Fibroblast of lung (primary cell): ENCODE measurements at regions not wholly inside any gene's neighbourhood (a gene's known extent, or its start where the extent isn't known, plus 50 kb on each side); places are given as distances from the start of the nearest gene placed in this dataset.

Source experiments
- DNase-seq, 2 donors: peaks; one replicate each; pipeline versions ENCODE4 v3.0.0 to v3.0.0-alpha.2; 2010; ENCODE audit warnings: low read depth in 2 of 2
- H2AFZ ChIP-seq: 2 replicates; pipeline ENCODE4 v1.5.1; 2012; ENCODE audit warnings: low read length, control low read depth, inconsistent platforms
- H3K27ac ChIP-seq: 2 replicates; pipeline ENCODE4 v1.5.1; 2011; ENCODE audit warnings: low read length, control low read depth; ENCODE audit not compliant: insufficient read depth
- H3K27me3 ChIP-seq: 2 replicates; pipeline ENCODE4 v1.5.1; 2011; ENCODE audit warnings: mild to moderate bottlenecking, low read length; ENCODE audit not compliant: control insufficient read depth, insufficient read depth
- H3K36me3 ChIP-seq: 2 replicates; pipeline ENCODE4 v1.5.1; 2011; ENCODE audit warnings: low read length; ENCODE audit not compliant: control insufficient read depth, insufficient read depth
- H3K4me1 ChIP-seq: 2 replicates; pipeline ENCODE4 v1.5.1; 2011; ENCODE audit warnings: low read length; ENCODE audit not compliant: control insufficient read depth, insufficient read depth; ENCODE audit errors: extremely low read depth
- H3K4me2 ChIP-seq: 2 replicates; pipeline ENCODE4 v1.5.1; 2011; ENCODE audit warnings: low read length, control low read depth; ENCODE audit not compliant: insufficient read depth; ENCODE audit errors: extremely low read depth
- H3K4me3 ChIP-seq, 4 experiments: fragments of 200-600 bp in 1 of 4; sonication (generic) in 1 of 4; replicated peaks in 1 of 4; 2 replicates each; pipeline ENCODE4 v1.5.1; 2011 to 2016; ENCODE audit warnings: low read length in 4 of 4, low read depth in 3 of 4, mild to moderate bottlenecking in 3 of 4, control low read depth in 2 of 4, inconsistent platforms in 1 of 4, mixed read lengths in 1 of 4; ENCODE audit not compliant: insufficient read depth in 1 of 4; ENCODE audit errors: control extremely low read depth in 1 of 4
- H3K79me2 ChIP-seq: 2 replicates; pipeline ENCODE4 v1.5.1; 2012; ENCODE audit warnings: mild to moderate bottlenecking, low read length, inconsistent platforms; ENCODE audit not compliant: control insufficient read depth, insufficient read depth
- H3K9ac ChIP-seq: 2 replicates; pipeline ENCODE4 v1.5.1; 2011; ENCODE audit warnings: mild to moderate bottlenecking, low read length, control low read depth; ENCODE audit not compliant: insufficient read depth
- H3K9me3 ChIP-seq: 2 replicates; pipeline ENCODE4 v1.5.1; 2012; ENCODE audit warnings: low read depth, low read length; ENCODE audit not compliant: control insufficient read depth, insufficient read depth
- H4K20me1 ChIP-seq: 2 replicates; pipeline ENCODE4 v1.5.1; 2011; ENCODE audit warnings: low read length; ENCODE audit not compliant: control insufficient read depth, insufficient read depth; ENCODE audit errors: extremely low read depth
- EZH2 ChIP-seq: IDR thresholded peaks from 2 replicates; pipeline ENCODE4 v1.5.1; 2012; ENCODE audit warnings: low read length, control low read depth, mild to moderate bottlenecking; ENCODE audit errors: missing control alignments
- TF ChIP-seq, protein P1 (sequence below), 2 donors: IDR thresholded peaks in 1 of 2; conservative IDR thresholded peaks in 1 of 2; 1 replicate in 1 of 2; 2 replicates in 1 of 2; pipeline ENCODE4 v1.5.1; 2011 to 2012; ENCODE audit warnings: low read length in 2 of 2, control low read depth in 1 of 2, inconsistent platforms in 1 of 2, low read depth in 1 of 2, mild to moderate bottlenecking in 1 of 2

DNA sequence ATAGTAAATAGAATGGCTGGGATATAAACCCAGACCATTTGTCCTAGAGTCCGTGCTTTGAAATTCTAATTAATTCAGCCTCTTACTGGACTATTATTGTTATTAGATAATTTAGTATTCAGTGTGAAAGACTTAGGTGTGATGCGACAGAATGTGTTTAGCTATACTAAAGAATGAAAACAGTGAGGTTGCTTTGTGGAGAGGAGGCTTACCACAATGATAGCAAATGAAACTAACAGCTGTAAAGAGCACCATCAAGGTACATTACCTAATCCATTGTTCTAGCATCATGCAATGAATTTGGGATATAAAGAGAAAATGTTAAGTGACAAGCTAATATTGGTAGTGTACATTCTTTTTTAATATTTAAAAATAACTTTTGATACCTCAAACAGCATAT is 911.1 kb downstream of the KCNT2 start:
- no peak overlapping the region for H3K4me3 ChIP-seq
- TF ChIP-seq, protein P1, sequence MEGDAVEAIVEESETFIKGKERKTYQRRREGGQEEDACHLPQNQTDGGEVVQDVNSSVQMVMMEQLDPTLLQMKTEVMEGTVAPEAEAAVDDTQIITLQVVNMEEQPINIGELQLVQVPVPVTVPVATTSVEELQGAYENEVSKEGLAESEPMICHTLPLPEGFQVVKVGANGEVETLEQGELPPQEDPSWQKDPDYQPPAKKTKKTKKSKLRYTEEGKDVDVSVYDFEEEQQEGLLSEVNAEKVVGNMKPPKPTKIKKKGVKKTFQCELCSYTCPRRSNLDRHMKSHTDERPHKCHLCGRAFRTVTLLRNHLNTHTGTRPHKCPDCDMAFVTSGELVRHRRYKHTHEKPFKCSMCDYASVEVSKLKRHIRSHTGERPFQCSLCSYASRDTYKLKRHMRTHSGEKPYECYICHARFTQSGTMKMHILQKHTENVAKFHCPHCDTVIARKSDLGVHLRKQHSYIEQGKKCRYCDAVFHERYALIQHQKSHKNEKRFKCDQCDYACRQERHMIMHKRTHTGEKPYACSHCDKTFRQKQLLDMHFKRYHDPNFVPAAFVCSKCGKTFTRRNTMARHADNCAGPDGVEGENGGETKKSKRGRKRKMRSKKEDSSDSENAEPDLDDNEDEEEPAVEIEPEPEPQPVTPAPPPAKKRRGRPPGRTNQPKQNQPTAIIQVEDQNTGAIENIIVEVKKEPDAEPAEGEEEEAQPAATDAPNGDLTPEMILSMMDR (conservative IDR thresholded peaks at IDR 0.05 in 1 of 2, IDR thresholded peaks at IDR 0.05 in 1 of 2; ENCODE audit: low read depth in 1 of 2, low read length in 2 of 2): no peak
- no peak for TF ChIP-seq EZH2
- no peak overlapping the region for H3K4me2 ChIP-seq

DNA sequence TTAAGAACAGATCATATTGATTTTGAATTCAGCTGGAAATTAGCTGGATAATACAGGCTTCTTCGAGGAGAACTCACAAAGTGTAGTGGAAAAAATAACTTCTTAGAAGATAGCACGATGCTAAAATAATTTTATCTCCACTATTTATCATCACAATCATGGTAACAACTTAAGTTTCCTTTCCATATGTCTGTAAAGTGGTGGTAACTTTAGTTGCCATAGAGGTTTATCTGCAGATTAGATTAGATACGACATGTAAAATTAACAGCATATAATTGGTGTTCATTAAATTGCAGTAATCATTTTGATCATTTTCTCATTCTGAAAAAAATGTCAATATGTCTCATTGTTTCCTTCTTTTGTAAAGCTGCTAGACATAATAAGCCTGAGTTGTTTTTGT is 921.5 kb downstream of the KCNT2 start:
- no peaks in the 10 kb centered on the region for H3K79me2 ChIP-seq
- H3K4me1 ChIP-seq: no peaks in the 10 kb centered on the region
- H3K9ac ChIP-seq: no peak overlapping the region
- TF ChIP-seq, protein P1 (conservative IDR thresholded peaks at IDR 0.05 in 1 of 2, IDR thresholded peaks at IDR 0.05 in 1 of 2; ENCODE audit: low read depth in 1 of 2, low read length in 2 of 2): no peak
- TF ChIP-seq EZH2: no peak
- H3K9me3 ChIP-seq: no peaks in the 10 kb centered on the region
- H3K4me3 ChIP-seq: no peak overlapping the region
- H3K36me3 ChIP-seq: no peaks in the 10 kb centered on the region
- DNase-seq: no peak
- H3K27ac ChIP-seq: no peak overlapping the region
- no peak overlapping the region for H3K4me2 ChIP-seq
- H4K20me1 ChIP-seq: no peaks in the 10 kb centered on the region
- H3K27me3 ChIP-seq: no peaks in the 10 kb centered on the region
- no peak overlapping the region for H2AFZ ChIP-seq

More for the DNA sequence above, 911.1 kb downstream of the KCNT2 start:
- H3K36me3 ChIP-seq: no peaks in the 10 kb centered on the region
- H3K79me2 ChIP-seq: no peaks in the 10 kb centered on the region
- no peak for DNase-seq
- H4K20me1 ChIP-seq: no peaks in the 10 kb centered on the region
- H3K27me3 ChIP-seq: no peaks in the 10 kb centered on the region
- H3K9ac ChIP-seq: no peak overlapping the region
- no peaks in the 10 kb centered on the region for H3K9me3 ChIP-seq
- no peaks in the 10 kb centered on the region for H3K4me1 ChIP-seq
- H3K27ac ChIP-seq: no peak overlapping the region
- H2AFZ ChIP-seq: no peak overlapping the region

DNA sequence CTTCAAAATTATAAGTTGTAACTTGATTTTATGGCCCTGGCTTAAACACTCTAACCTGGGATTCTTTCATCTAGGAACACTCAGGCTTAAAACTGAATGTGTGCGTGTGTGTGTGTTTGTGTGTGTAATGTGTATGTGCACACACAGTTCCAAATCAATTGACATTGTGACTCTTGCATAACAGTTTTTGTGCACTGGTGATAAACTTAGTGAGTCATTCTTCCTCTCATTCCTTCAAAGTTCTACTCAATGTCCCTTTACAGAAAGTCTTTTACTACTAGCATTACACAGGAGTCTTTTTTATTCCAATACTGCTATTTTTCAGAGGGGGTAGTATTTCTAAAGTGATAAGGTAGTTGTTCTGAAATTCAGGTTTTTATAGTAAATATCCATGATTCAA is 943.6 kb downstream of the KCNT2 start:
- no peaks in the 10 kb centered on the region for H3K9me3 ChIP-seq
- no peak overlapping the region for H3K27ac ChIP-seq
- H3K4me1 ChIP-seq: peaks cover 2% of the 10 kb centered on the region
- no peak for TF ChIP-seq EZH2
- no peak overlapping the region for H3K4me2 ChIP-seq
- no peak overlapping the region for H3K4me3 ChIP-seq
- H2AFZ ChIP-seq: no peak overlapping the region
- H4K20me1 ChIP-seq: no peaks in the 10 kb centered on the region
- H3K27me3 ChIP-seq: no peaks in the 10 kb centered on the region
- DNase-seq: peak; percentile 35 to 64
- no peaks in the 10 kb centered on the region for H3K79me2 ChIP-seq
- no peaks in the 10 kb centered on the region for H3K36me3 ChIP-seq
- no peak overlapping the region for H3K9ac ChIP-seq
